Astrocyte of the hippocampus (primary cell): ENCODE measurements at regions not wholly inside any gene's neighbourhood (a gene's known extent, or its start where the extent isn't known, plus 50 kb on each side); places are given as distances from the start of the nearest gene placed in this dataset.

Experiments used
- DNase-seq: peaks from one replicate; pipeline ENCODE4 v3.0.0; 2011; ENCODE audit warnings: low read depth, low spot score

DNA sequence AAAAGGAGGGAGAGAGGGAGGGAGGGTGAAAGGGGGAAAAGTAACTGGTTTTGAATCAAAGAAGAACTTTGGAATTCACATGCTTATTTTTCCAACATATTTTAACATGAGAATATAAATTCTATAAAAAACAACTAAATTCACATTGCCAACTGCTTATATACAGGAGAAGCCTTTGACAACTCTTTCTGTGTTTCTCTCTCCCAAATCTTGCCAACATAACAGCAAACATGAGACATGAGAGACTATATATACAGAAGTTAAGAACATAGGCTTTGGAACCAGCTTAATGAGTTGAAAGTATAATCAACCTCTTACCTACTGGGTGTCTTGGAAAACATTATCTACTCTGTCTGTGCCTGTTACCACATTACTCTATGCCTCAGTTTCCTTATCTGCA, 493.3 kb downstream of the RFC3 start:
- no peak for DNase-seq

DNA sequence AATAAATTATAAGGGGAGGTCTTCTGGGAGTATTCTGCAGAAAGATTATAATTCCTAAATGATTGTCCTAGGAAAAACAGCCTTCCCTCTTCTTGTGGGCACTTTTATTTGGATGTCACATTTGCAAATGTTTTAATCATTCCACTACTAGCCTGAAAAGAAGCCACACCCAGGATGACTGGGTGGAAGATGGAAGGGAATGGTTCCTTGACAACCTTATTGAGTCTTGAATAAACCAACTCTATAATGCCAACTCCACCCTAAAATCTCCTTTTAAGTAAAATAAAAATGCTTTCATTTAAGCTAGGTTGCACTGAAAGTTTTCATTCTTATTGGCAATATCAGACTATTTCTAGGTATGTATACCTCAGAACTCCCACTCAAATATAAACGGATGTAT, 494.6 kb downstream of the RFC3 start:
- no peak for DNase-seq

GRCh38 chr13:34320084-34320483, 502.1 kb downstream of the RFC3 start:
- DNase-seq, result no peak

- no peak for DNase-seq
Measured at GRCh38 chr13:34322014-34322742, 504.2 kb downstream of the RFC3 start.

GRCh38 chr13:34322743-34323074, 504.8 kb downstream of the RFC3 start:
- no peak for DNase-seq

- no peak for DNase-seq
Measured at GRCh38 chr13:34335014-34336007, 517.4 kb downstream of the RFC3 start.

GRCh38 chr13:34338102-34338501, 520.2 kb downstream of the RFC3 start:
- DNase-seq, result no peak

GRCh38 chr13:34340534-34340933, 522.6 kb downstream of the RFC3 start:
- no peak for DNase-seq

DNA sequence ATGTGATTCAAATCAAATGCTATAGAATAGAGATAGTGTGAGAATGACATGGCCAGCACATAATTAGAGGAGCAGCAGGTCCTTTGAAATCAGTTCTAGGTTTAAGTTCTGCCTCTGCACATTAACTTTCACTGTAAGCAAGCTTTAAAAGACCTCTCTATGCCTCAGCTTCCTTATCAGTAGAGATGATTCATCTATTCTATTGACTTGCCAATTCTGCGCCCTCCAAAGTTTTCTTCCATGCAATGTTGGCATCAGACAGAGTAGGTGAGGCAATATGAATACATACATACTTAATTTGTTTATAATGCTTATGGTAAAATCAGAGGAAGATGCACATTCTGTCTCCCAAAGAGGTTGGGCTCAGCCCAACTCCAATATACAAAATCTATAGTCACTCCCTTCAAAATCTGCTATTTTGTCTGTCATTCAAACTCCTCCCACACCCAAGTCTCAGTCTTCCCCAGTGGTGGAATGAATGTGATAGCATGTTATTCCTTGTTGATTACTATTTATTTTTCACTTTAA, 525.5 kb downstream of the RFC3 start:
- DNase-seq, result peak; percentile 8

DNA sequence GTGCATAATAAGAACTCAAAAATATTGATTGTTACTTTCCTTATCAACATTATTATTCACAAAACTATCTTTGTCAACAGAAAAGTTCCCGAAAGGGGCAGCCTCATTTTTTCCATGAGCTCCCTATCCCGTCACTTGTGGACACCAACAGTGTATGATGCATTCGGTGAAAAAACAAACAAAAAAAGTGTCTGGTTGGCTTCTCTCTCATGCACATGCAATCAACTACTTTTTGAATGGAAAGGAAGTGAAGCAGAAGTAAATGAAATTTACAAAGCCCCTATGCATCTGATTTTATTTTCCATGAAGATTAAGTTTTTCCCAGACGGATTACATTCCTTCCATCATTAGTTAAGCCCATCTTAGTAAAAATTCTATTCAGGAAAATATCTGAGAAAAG, 526.9 kb downstream of the RFC3 start:
- no peak for DNase-seq

DNA sequence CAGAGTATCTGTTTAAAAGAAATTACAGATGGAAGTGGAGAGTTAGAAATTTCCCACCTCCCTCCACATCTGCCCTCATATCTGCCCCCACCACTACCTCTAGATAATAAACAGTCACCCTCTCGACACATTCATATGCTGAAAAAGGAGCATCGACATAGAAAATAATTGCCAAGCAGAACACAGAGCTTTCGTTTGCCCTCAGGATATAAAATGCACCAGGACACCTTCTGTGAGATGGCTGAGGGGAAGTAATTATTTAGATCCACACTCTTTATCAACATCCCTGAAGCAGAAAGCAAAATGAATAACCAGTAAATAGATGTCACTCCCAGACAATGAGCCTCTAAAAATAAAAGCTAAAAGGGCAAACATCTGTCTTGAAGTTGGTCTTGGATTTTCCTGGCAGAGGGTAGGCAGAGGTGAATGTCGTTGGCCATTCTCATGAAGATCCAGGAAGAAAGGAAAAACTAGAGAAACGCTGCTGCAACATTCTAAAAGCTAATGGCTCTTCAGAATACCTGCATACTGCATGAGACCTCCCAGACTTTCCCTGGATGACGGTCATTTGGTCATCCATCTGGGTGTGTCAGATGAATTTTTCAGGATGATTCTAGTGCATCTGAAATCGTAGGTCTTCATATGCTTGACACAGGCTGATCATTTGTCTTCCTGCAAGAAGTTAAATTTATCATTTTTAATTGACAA, 527.5 kb downstream of the RFC3 start:
- no peak for DNase-seq

DNA sequence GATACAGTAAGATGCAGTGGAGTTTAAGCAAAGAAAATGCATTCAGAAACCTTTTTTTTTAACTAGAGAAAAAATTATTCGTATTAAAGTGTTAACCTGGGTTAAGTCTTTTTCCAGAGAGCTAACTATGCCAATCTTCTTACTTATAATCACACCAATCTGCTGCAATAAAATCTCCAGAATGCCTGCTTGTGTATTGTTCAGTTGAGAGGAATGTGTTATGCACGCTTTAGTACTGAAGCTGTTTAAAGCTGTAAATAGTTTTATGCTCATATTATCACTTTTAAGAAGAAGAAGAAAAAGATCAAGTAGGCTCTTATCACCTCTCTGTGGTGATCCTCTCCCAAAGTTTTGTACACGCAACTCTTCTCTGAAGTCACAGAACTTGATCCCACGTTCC, 528.7 kb downstream of the RFC3 start:
- peak; percentile 17 for DNase-seq

DNA sequence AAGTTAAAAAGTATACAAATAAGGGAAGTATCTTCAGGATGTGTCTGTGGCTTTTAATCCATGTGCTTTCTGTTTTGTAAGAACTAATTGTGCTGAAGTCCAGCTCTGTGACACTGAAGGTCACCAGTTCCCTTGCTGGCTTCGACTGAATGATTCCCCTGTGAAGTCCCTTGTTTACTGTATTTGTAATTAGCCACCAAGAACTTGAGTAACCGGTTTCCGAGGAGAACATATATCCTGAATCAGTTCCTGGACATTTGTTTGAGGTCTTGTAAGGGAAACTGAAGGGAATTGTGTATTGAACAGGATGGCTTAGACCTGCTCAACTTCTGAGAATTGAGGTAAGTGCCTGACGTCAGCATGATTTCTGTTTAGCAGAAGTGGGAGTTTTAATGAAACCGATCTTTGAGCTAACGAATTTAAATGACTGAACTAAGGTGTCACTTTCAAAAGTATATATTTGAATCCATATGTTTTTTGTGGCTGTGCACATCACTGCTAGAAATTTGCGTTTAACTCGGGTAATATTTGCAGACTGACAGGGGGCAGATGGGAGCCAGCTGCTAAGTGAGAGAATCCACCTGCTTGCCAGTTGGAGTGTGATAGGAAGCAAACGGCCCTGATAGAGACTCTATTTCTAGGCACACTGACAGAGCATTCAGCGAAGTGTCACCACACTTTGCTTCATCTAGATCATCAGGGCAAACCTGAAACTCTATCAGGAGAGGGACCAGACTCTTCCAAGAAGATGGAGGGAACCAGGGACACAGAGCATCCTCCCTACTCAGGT, 530.0 kb downstream of the RFC3 start:
- DNase-seq, result no peak

DNA sequence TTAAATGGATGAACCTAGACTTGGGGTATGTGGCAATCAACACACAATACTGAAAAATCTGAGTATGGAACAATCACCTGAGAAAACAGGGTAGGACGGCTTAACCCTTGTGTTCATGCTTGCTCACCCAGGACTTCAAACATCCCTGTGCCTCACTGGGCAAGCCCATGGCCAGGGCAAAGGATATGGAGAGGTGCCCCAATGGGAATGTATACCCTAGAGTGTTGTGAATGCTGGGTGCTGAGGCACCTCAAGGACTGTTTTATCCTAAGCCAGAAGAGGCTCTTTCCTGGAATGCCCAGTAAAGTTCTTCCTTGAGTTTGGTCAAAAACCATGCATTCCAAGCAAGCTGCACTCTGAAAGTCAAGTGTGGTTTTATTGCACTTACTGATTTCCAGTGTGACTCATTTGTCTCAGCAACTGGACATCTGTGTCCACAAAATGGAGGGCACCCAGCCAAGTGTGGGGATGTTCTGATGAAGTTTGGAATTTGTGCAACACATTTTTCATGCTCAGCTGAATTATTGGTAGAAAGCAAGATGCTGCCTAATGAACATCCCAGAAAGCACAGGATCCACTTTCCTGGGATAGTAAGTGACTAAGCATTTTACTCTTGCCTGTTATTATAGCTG, 531.3 kb downstream of the RFC3 start:
- peak; percentile 92 for DNase-seq

DNA sequence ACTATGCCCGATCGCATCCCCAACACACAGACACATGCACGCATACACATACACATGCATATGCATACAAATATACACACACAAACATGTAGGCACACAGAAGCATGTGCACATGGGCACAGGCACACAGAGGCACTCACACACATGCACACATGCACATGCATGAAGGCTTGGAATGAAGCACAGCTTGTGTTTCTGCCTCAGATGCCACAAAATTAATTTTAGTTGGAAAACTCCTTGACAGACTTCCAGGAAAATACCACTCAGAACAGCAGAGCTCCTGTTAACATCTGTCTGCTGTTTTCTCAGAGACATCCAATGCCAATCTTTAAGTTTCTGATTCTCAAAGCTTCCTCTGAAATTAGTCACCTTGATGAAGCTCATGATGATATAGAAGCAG, 532.7 kb downstream of the RFC3 start:
- DNase-seq, result no peak

GRCh38 chr13:34351134-34351533, 533.2 kb downstream of the RFC3 start:
- DNase-seq, result no peak

GRCh38 chr13:34352958-34353357, 535.0 kb downstream of the RFC3 start:
- no peak for DNase-seq

- peak; percentile 24 for DNase-seq
Measured at GRCh38 chr13:34356686-34357434, 538.9 kb downstream of the RFC3 start.

DNA sequence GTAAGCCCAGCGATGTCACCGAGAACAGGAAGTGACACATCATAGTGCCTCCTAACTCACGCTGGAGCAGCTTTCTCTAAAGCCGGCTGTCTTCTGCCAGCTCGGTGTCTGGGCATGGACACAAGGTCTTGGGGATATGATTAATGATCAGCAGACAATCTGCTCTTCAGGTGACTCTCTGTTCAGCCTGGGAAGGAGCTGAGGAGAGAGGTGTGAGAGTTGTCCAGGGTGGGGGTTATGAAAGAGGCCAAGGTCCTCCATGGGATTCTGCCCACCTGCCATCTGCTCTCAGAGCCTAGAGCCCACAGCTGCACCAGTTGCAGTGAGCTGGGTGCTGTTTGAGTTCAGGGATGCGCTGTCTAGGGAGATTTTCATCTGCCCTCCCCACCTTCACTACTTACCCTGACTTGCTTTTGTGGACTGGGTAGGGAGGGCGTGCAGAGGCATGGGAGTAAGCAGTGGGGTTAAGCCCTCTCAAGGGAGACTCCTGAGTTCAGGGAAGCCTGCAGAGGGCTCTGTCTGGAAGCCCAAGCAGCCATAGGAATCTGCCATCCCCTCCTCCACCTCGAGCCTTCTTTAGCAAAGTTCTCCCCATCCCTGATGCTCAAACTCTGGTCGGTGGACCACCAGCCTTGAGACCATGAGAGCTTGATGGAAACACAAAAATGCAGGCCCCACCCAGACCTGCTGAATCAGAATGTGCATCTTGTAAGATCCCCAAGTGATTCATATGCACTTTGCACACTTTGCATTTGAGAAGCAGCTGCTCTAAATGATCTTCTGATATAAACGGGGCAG, 539.7 kb downstream of the RFC3 start:
- peak; percentile 57 for DNase-seq
